ENCODE measurements at regions not wholly inside any gene's neighbourhood (a gene's known extent, or its start where the extent isn't known, plus 50 kb on each side); places are given as distances from the start of the nearest gene placed in this dataset.

GRCh38 chr10:44618910-44619309 lies 234.0 kb upstream of the CXCL12 start:
- DNase-seq (ENCODE audit: low read depth), result no peak

GRCh38 chr10:44619521-44619920 lies 234.6 kb upstream of the CXCL12 start:
- DNase-seq (ENCODE audit: low read depth), result no peak

GRCh38 chr10:44619975-44620374 lies 235.1 kb upstream of the CXCL12 start:
- no peak for DNase-seq (ENCODE audit: low read depth)

- DNase-seq (ENCODE audit: low read depth), result no peak
Observed at GRCh38 chr10:44627591-44628354, 242.9 kb upstream of the CXCL12 start.

GRCh38 chr10:44628921-44629320 lies 244.0 kb upstream of the CXCL12 start:
- DNase-seq (ENCODE audit: low read depth), result no peak

- DNase-seq (ENCODE audit: low read depth), result no peak
Observed at GRCh38 chr10:44635176-44635575, 250.3 kb upstream of the CXCL12 start.

GRCh38 chr10:44636625-44637024 lies 251.7 kb upstream of the CXCL12 start:
- no peak for DNase-seq (ENCODE audit: low read depth)

- no peak for DNase-seq (ENCODE audit: low read depth)
Observed at GRCh38 chr10:44640429-44640828, 255.5 kb upstream of the CXCL12 start.

GRCh38 chr10:44647473-44647872 lies 262.6 kb upstream of the CXCL12 start:
- DNase-seq (ENCODE audit: low read depth), result no peak

- DNase-seq (ENCODE audit: low read depth), result no peak
Observed at GRCh38 chr10:44647877-44648542, 263.1 kb upstream of the CXCL12 start.

GRCh38 chr10:44650691-44651661 lies 260.2 kb upstream of the TMEM72 start:
- no peak for DNase-seq (ENCODE audit: low read depth)

GRCh38 chr10:44651834-44652233 lies 259.3 kb upstream of the TMEM72 start:
- DNase-seq (ENCODE audit: low read depth), result no peak

- DNase-seq (ENCODE audit: low read depth), result no peak
Observed at GRCh38 chr10:44659320-44659719, 251.8 kb upstream of the TMEM72 start.

- no peak for DNase-seq (ENCODE audit: low read depth)
Observed at GRCh38 chr10:44660271-44660670, 250.9 kb upstream of the TMEM72 start.

- DNase-seq (ENCODE audit: low read depth), result no peak
Observed at GRCh38 chr10:44662051-44662450, 249.1 kb upstream of the TMEM72 start.

- no peak for DNase-seq (ENCODE audit: low read depth)
Observed at GRCh38 chr10:44668336-44668735, 242.8 kb upstream of the TMEM72 start.

GRCh38 chr10:44671319-44671718 lies 239.8 kb upstream of the TMEM72 start:
- no peak for DNase-seq (ENCODE audit: low read depth)

- no peak for DNase-seq (ENCODE audit: low read depth)
Observed at GRCh38 chr10:44673245-44673983, 237.7 kb upstream of the TMEM72 start.

- DNase-seq (ENCODE audit: low read depth), result no peak
Observed at GRCh38 chr10:44674536-44675386, 236.4 kb upstream of the TMEM72 start.

- DNase-seq (ENCODE audit: low read depth), result no peak
Observed at GRCh38 chr10:44675387-44675874, 235.7 kb upstream of the TMEM72 start.

GRCh38 chr10:44680764-44681163 lies 230.4 kb upstream of the TMEM72 start:
- DNase-seq (ENCODE audit: low read depth), result no peak
